Colonic mucosa (tissue), 4 donors: ENCODE measurements at regions not wholly inside any gene's neighbourhood (a gene's known extent, or its start where the extent isn't known, plus 50 kb on each side); places are given as distances from the start of the nearest gene placed in this dataset.
"Not testable (repeated sequence)": the region's sequence is repeated elsewhere in the genome, so short reads cannot be mapped to it uniquely, and the experiment has no call there.

Source experiments
- DNase-seq: peaks from one replicate; pipeline ENCODE4 v3.0.0-alpha.2; 2020
- H3K27ac ChIP-seq: fragments of 200-600 bp; one replicate; pipeline ENCODE4 v1.8.0; 2021
- H3K27me3 ChIP-seq: fragments of 200-600 bp; one replicate; pipeline ENCODE4 v1.8.0; 2021
- H3K36me3 ChIP-seq: fragments of 200-600 bp; one replicate; pipeline ENCODE4 v1.8.0; 2021
- H3K4me1 ChIP-seq: fragments of 200-600 bp; one replicate; pipeline ENCODE4 v1.8.0; 2021; ENCODE audit warnings: mild to moderate bottlenecking
- H3K4me3 ChIP-seq: fragments of 200-600 bp; one replicate; pipeline ENCODE4 v1.8.0; 2021
- H3K9ac ChIP-seq, 2 donors: one replicate each; pipeline ENCODE4 v1.7.0; 2013; ENCODE audit warnings: control low read depth in 2 of 2, low read depth in 2 of 2, low read length in 2 of 2
- H3K9me3 ChIP-seq: fragments of 200-600 bp; one replicate; pipeline ENCODE4 v1.8.0; 2021
- CTCF ChIP-seq: fragments of 200-600 bp; IDR thresholded peaks from one replicate; pipeline ENCODE4 v1.8.0; 2022; ENCODE audit warnings: antibody characterized with exemption, mild to moderate bottlenecking
- intact Hi-C: fragments of 100-400 bp; cut with DNase I; formaldehyde crosslinking; loops from one replicate; pipeline ENCODE4 v1.14.1; 2022
- donor health status: healthy.
- donor health status: DM: no; HTN: no; CAD: no.
- donor health status: DM: no; HTN: no; CAD: no.

GRCh38 chr6:155530219-155530834 lies 74.7 kb upstream of the NOX3 start:
- no peak for DNase-seq
- H3K36me3 ChIP-seq = no peaks in the 10 kb centered on the region
- intact Hi-C loops = loop anchor here (5.0 kb wide), 1 partner anchor 203 kb away; no protein-coding TSS in a partner anchor

GRCh38 chr6:155529814-155530213 lies 74.2 kb upstream of the NOX3 start:
- H3K4me1 ChIP-seq, H3K4me3 ChIP-seq, H3K27ac ChIP-seq, DNase-seq, H3K27me3 ChIP-seq, H3K36me3 ChIP-seq, H3K9me3 ChIP-seq, H3K9ac ChIP-seq: not testable (repeated sequence)
- intact Hi-C loops = loop anchor here (5.0 kb wide), 1 partner anchor 203 kb away; no protein-coding TSS in a partner anchor

More at GRCh38 chr6:155530219-155530834, 74.7 kb upstream of the NOX3 start:
- no peak overlapping the region for H3K4me3 ChIP-seq
- no peak overlapping the region for H3K27ac ChIP-seq
- H3K4me1 ChIP-seq = no peaks in the 10 kb centered on the region
- H3K9ac ChIP-seq = no peak overlapping the region
- no peaks in the 10 kb centered on the region for H3K9me3 ChIP-seq
- no peaks in the 10 kb centered on the region for H3K27me3 ChIP-seq
- peak; percentile 40 for TF ChIP-seq CTCF

- Histone ChIP-seq H3K9ac (no peak overlapping the region), H3K9me3 (no peaks in the 10 kb centered on the region), H3K4me1 (no peaks in the 10 kb centered on the region), H3K27me3 (no peaks in the 10 kb centered on the region), H3K4me3 (no peak overlapping the region), H3K27ac (no peak overlapping the region), H3K36me3 (no peaks in the 10 kb centered on the region)
- intact Hi-C loops = no loop called here
- TF ChIP-seq CTCF = no peak
- DNase-seq = no peak
Observed at GRCh38 chr6:155528982-155529453, 73.4 kb upstream of the NOX3 start.

GRCh38 chr6:155528335-155528734 lies 72.7 kb upstream of the NOX3 start:
- no peaks in the 10 kb centered on the region for H3K9me3 ChIP-seq
- DNase-seq = no peak
- no peak overlapping the region for H3K9ac ChIP-seq
- intact Hi-C loops = no loop called here
- H3K36me3 ChIP-seq = no peaks in the 10 kb centered on the region
- no peaks in the 10 kb centered on the region for H3K4me1 ChIP-seq
- no peak overlapping the region for H3K27ac ChIP-seq
- no peak for TF ChIP-seq CTCF
- H3K27me3 ChIP-seq = no peaks in the 10 kb centered on the region
- H3K4me3 ChIP-seq = no peak overlapping the region

- intact Hi-C loops = no loop called here
- H3K9me3 ChIP-seq = no peaks in the 10 kb centered on the region
- H3K27me3 ChIP-seq = no peaks in the 10 kb centered on the region
- TF ChIP-seq CTCF = no peak
- no peak overlapping the region for H3K27ac ChIP-seq
- H3K9ac ChIP-seq = no peak overlapping the region
- H3K4me3 ChIP-seq = no peak overlapping the region
- no peaks in the 10 kb centered on the region for H3K4me1 ChIP-seq
- H3K36me3 ChIP-seq = no peaks in the 10 kb centered on the region
- no peak for DNase-seq
Observed at GRCh38 chr6:155527443-155527842, 71.8 kb upstream of the NOX3 start.

GRCh38 chr6:155523821-155524651 lies 68.4 kb upstream of the NOX3 start:
- Histone ChIP-seq H3K4me1 (no peaks in the 10 kb centered on the region), H3K27me3 (no peaks in the 10 kb centered on the region), H3K9me3 (no peaks in the 10 kb centered on the region), H3K9ac (no peak overlapping the region), H3K27ac (no peak overlapping the region), H3K4me3 (no peak overlapping the region), H3K36me3 (no peaks in the 10 kb centered on the region)
- intact Hi-C loops = no loop called here
- TF ChIP-seq CTCF = no peak
- DNase-seq = no peak
